HK-2 (cell line): ENCODE measurements at regions not wholly inside any gene's neighbourhood (a gene's known extent, or its start where the extent isn't known, plus 50 kb on each side); places are given as distances from the start of the nearest gene placed in this dataset.
"Not testable (repeated sequence)": the region's sequence is repeated elsewhere in the genome, so short reads cannot be mapped to it uniquely, and the experiment has no call there.

Experiments used
- DNase-seq: peaks from one replicate; pipeline ENCODE4 v3.0.0-alpha.2; 2018; ENCODE audit not compliant: unreplicated experiment

- DNase-seq: no peak
Observed at GRCh38 chr2:192983173-192983572, 788.4 kb upstream of the TMEFF2 start.

GRCh38 chr2:192978395-192978794, 783.7 kb upstream of the TMEFF2 start:
- DNase-seq: no peak

GRCh38 chr2:192971981-192972380, 777.2 kb upstream of the TMEFF2 start:
- DNase-seq: no peak

DNA sequence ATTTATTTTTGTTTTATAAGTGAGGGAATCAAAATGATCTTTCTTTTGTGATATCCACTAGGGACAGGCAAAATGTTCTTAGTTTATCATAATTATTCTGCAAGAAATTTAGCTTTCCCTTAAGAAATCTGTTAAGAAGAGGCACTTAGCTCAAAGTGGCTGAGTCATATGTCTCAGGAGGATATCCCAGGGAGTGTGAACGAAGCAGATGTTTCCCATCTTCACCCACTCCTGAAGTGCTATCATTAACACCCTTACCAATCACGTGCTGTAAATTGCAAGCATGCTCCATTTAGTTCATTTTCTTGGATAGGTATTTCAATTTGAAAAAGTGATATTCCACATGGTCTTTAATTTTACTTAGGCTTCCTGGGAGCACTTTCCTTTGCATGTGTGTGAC, 774.3 kb upstream of the TMEFF2 start:
- DNase-seq: no peak

GRCh38 chr2:192960945-192961344, 766.2 kb upstream of the TMEFF2 start:
- DNase-seq: no peak

- not testable (repeated sequence) for DNase-seq
Observed at GRCh38 chr2:192958615-192959014, 763.9 kb upstream of the TMEFF2 start.

GRCh38 chr2:192957425-192957824, 762.7 kb upstream of the TMEFF2 start:
- DNase-seq: no peak

- DNase-seq: no peak
Observed at GRCh38 chr2:192953116-192953515, 758.4 kb upstream of the TMEFF2 start.

DNA sequence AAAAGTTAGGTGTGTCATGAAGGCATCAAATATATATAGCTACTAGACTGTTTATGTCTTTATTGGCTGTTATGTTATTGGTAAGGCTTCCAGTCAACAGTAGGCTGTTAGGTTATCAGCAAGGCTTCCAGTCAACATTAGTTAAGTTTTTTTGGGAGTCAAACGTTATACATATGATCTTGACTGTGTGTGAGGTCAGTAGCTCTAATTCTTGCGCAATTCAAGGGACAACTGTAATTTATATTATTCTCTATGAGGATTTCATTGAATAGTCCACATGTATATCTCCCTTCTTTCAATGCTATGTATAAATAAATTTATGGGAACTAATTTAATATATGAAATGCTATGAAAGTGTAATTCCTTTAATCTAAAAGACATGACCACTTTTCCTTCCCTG, 757.5 kb upstream of the TMEFF2 start:
- DNase-seq: no peak

GRCh38 chr2:192948316-192948715, 753.6 kb upstream of the TMEFF2 start:
- no peak for DNase-seq

DNA sequence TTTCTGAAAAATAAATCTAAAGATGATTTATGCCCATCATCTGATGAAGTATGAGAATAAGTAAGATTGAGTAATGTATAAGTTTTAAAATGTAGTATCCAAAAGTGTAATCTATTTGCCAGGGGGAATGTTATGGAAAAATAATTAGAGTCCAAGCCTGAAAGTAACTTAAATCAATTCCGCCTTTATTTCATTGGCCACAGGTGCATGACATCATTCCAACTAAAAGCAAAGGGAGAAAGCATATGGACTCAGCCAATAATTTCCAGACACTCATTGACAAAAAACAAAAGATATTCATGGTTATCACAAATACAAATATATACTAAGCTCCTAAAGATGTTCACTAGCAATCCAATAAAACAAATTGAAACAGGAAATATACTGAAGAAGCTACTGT, 752.6 kb upstream of the TMEFF2 start:
- no peak for DNase-seq

- DNase-seq: no peak
Observed at GRCh38 chr2:192940767-192941166, 746.0 kb upstream of the TMEFF2 start.

DNA sequence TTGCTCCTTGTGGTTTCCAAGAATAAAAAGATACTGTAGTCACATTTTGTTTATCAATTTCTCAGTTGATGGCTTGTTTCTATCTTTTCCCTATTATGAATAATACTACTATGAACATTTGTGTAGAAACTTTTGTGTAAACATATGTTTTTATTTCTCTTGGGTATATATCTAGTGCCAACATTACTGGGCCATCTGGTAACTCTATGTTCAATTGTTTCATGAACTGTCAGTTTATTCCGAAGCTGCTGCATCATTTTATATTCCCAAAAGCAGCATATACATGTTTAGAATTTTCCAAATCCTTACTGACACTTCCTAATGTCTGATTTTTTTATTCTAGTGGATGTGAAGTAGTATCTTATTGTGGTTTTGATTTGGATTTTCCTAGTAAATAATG, 737.6 kb upstream of the TMEFF2 start:
- no peak for DNase-seq

DNA sequence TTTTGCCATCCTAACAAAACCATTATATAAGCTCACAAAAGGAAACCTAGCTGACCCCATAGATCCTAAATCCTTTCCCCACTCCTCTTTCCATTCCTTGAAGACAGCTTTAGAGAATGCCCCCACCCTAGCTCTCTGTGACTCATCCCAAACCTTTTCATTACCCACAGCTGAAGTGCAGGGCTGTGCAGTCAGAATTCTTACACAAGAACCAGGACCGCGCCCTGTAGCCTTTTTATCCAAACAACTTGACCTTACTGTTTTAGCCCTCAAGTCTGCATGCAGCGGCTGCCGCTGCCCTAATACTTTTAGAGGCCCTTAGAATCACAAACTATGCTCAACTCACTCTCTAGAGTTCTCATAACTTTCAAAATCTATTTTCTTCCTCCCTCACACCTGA, 726.9 kb upstream of the TMEFF2 start:
- not testable (repeated sequence) for DNase-seq

GRCh38 chr2:192901446-192901845, 706.7 kb upstream of the TMEFF2 start:
- DNase-seq: no peak

GRCh38 chr2:192899466-192899865, 704.7 kb upstream of the TMEFF2 start:
- DNase-seq: no peak

- DNase-seq: not testable (repeated sequence)
Observed at GRCh38 chr2:192893976-192894375, 699.2 kb upstream of the TMEFF2 start.

DNA sequence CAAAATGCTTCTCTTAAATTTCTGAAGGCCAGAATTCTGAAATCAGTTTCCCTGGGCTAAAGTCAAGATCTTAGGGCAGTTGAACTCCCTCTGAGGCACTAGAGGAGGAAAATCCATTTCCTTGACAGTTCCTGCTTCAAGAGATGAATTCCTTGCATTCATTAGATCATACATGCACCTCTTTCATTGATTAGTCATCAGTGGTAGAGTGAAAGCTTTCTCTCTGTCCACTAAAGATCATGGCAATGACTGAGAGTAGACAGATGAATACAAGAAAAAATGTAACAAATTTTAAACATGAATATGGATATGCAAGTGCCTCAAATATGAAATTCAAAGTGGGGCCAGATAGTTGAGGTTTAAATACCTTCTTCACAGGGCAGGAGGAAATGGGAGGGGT, 693.4 kb upstream of the TMEFF2 start:
- no peak for DNase-seq

DNA sequence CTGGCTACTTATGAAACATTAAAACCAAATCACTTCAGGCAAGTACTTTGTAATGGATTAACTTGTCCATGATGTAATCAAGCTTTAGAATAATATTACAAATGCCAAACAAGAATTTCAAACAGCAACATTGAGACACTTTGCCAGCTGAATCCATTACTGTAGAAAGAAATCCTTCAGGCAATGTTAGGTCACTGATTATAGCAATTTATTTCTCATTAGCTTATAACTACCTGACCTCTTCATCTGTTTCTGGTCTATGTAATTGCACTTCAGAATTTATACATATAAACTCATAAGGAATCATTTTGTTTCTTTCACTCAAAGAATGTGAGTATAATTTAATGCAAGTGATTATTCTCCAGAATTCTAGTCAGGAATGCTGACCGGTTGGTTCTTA, 692.6 kb upstream of the TMEFF2 start:
- no peak for DNase-seq

DNA sequence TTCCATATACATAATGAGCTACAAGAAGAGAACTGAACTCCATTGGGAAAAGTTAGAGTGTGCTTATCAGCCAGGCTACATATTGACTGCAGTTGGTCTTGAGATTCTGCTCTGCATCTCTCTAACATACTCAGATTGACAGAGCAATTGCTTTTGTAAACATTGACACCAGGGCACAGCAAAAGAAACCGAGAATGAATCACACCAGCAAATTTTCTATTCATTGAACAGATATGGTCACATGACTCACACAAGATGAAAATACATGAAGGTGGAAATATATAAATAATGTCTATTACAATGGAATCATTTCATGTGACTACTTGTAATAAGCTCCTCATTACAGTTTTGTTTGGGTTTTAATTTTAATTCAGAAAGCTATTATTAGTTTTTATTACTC, 691.9 kb upstream of the TMEFF2 start:
- DNase-seq: no peak

DNA sequence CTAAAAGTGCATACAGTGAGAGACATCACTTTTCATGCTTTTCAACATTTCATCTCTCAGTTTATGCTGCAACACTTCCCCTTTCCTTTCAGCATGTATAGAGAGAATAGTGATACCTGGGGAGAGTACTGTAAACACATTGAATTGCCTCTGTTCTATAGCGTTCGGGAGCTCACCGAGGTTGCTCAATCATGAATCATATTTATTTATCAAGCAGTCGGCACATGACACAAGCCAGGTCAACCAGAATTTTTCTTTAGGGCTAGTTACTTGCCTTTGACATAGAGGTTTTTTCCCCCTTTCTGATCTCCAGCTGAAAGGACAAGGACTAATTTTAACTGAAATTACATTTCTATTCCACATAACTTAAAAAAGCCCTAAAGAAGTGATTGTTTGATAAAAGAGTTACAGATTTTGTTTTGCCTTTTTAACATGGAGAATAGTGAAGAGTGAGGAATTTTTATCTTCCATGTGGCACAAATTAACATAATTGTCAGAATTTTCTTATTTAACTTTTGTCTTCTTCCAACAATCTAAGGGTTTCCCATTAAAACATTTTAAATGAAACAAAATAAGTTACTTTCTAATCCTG, 690.9 kb upstream of the TMEFF2 start:
- no peak for DNase-seq

GRCh38 chr2:192877159-192877558, 682.4 kb upstream of the TMEFF2 start:
- DNase-seq: no peak

DNA sequence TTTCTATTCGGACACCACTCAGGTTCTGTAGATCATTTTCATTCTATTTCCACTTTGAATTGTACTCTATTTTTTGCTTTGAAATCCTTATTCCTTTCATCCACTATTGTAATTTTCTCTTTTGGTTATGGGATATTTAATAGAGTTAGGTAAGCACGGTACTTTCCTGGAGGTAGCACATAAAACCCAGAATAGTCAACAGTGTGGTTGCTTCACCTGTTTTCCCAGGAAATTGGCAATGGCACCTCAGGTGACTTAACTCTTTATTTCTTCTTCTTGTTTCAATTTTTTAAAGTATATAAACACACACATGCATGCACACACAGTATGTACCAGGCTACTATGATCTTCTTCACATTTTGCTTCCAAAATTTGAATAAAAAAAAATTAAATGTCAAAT, 682.0 kb upstream of the TMEFF2 start:
- DNase-seq: no peak

DNA sequence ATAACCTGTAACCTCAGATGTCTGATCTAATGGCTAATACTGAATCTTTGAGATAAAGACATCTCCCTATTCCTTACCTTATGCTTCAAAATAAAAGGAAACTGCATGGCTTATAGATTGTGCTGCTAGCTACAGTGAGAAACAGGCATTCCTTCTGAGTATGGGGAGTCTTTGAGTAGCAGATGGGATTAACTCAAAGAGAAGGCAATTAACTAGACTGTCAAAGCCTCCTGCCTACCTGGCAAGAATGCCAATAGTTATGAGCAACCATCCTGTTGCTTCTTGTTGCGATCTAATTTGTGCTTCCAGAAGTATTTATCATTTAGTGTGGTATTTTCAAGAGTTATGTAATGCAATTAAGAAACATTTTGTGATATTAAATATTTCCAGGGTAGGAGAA, 660.0 kb upstream of the TMEFF2 start:
- DNase-seq: no peak

GRCh38 chr2:192854031-192854430, 659.3 kb upstream of the TMEFF2 start:
- no peak for DNase-seq
